Mucosa of rectum (tissue), 2 donors: ENCODE measurements at regions not wholly inside any gene's neighbourhood (a gene's known extent, or its start where the extent isn't known, plus 50 kb on each side); places are given as distances from the start of the nearest gene placed in this dataset.

Experiments used
- H3K27ac ChIP-seq, 2 donors: one replicate each; pipeline ENCODE4 v1.7.0; 2013; ENCODE audit warnings: inconsistent platforms in 2 of 2, low read depth in 2 of 2, low read length in 2 of 2
- H3K27me3 ChIP-seq, 2 donors: one replicate each; pipeline ENCODE4 v1.7.0; 2013; ENCODE audit warnings: low read length in 2 of 2; ENCODE audit not compliant: control insufficient read depth in 2 of 2, insufficient read depth in 2 of 2
- H3K36me3 ChIP-seq, 2 donors: one replicate each; pipeline ENCODE4 v1.7.0; 2013; ENCODE audit warnings: low read length in 2 of 2; ENCODE audit not compliant: control insufficient read depth in 2 of 2, insufficient read depth in 2 of 2
- H3K4me1 ChIP-seq, 2 donors: one replicate each; pipeline ENCODE4 v1.7.0; 2013; ENCODE audit warnings: low read length in 2 of 2, mild to moderate bottlenecking in 1 of 2; ENCODE audit not compliant: control insufficient read depth in 2 of 2, insufficient read depth in 2 of 2
- H3K4me3 ChIP-seq, 2 donors: one replicate each; pipeline ENCODE4 v1.7.0; 2013; ENCODE audit warnings: low read length in 2 of 2
- H3K9ac ChIP-seq, 2 donors: one replicate each; pipeline ENCODE4 v1.7.0; 2013; ENCODE audit warnings: low read length in 2 of 2, low read depth in 1 of 2, mild to moderate bottlenecking in 1 of 2
- H3K9me3 ChIP-seq, 2 donors: one replicate each; pipeline ENCODE4 v1.7.0; 2013; ENCODE audit warnings: low read length in 2 of 2; ENCODE audit not compliant: control insufficient read depth in 2 of 2
- donor health status: healthy.
- donor health status: Normal muscosa, but diverticular disease.

GRCh38 chr20:55760586-55760985 is 244.7 kb downstream of the CBLN4 start:
- H3K4me1 ChIP-seq: no peaks in the 10 kb centered on the region
- no peaks in the 10 kb centered on the region for H3K36me3 ChIP-seq
- no peaks in the 10 kb centered on the region for H3K27me3 ChIP-seq
- no peak overlapping the region for H3K27ac ChIP-seq
- peaks cover 0 to 2% of the 10 kb centered on the region in 2 donors for H3K9me3 ChIP-seq
- no peak overlapping the region for H3K4me3 ChIP-seq
- no peak overlapping the region for H3K9ac ChIP-seq

- Histone ChIP-seq H3K9me3 (no peaks in the 10 kb centered on the region), H3K4me3 (no peak overlapping the region), H3K27me3 (no peaks in the 10 kb centered on the region), H3K27ac (no peak overlapping the region), H3K4me1 (no peaks in the 10 kb centered on the region), H3K36me3 (no peaks in the 10 kb centered on the region), H3K9ac (no peak overlapping the region)
Observed at GRCh38 chr20:55755861-55756260, 249.5 kb downstream of the CBLN4 start.

- Histone ChIP-seq H3K27me3 (no peaks in the 10 kb centered on the region), H3K9ac (no peak overlapping the region), H3K9me3 (no peaks in the 10 kb centered on the region), H3K4me1 (no peaks in the 10 kb centered on the region), H3K4me3 (no peak overlapping the region), H3K36me3 (no peaks in the 10 kb centered on the region), H3K27ac (no peak overlapping the region)
Observed at GRCh38 chr20:55755411-55755810, 249.9 kb downstream of the CBLN4 start.

GRCh38 chr20:55746723-55747122 is 258.6 kb downstream of the CBLN4 start:
- no peaks in the 10 kb centered on the region for H3K4me1 ChIP-seq
- no peaks in the 10 kb centered on the region for H3K36me3 ChIP-seq
- H3K9me3 ChIP-seq: no peaks in the 10 kb centered on the region
- H3K4me3 ChIP-seq: no peak overlapping the region
- no peak overlapping the region for H3K9ac ChIP-seq
- H3K27me3 ChIP-seq: no peaks in the 10 kb centered on the region
- H3K27ac ChIP-seq: no peak overlapping the region

- no peak overlapping the region for H3K4me3 ChIP-seq
- no peaks in the 10 kb centered on the region for H3K36me3 ChIP-seq
- no peaks in the 10 kb centered on the region for H3K27me3 ChIP-seq
- H3K27ac ChIP-seq: no peak overlapping the region
- no peaks in the 10 kb centered on the region for H3K4me1 ChIP-seq
- no peak overlapping the region for H3K9ac ChIP-seq
- H3K9me3 ChIP-seq: no peaks in the 10 kb centered on the region
Observed at GRCh38 chr20:55745840-55746239, 259.5 kb downstream of the CBLN4 start.

GRCh38 chr20:55744896-55745295 is 260.4 kb downstream of the CBLN4 start:
- Histone ChIP-seq H3K9ac (no peak overlapping the region), H3K4me1 (no peaks in the 10 kb centered on the region), H3K27ac (no peak overlapping the region), H3K27me3 (no peaks in the 10 kb centered on the region), H3K4me3 (no peak overlapping the region), H3K9me3 (no peaks in the 10 kb centered on the region), H3K36me3 (no peaks in the 10 kb centered on the region)

- Histone ChIP-seq H3K4me3 (no peak overlapping the region), H3K27ac (no peak overlapping the region), H3K27me3 (no peaks in the 10 kb centered on the region), H3K4me1 (no peaks in the 10 kb centered on the region), H3K9ac (no peak overlapping the region), H3K9me3 (no peaks in the 10 kb centered on the region), H3K36me3 (no peaks in the 10 kb centered on the region)
Observed at GRCh38 chr20:55741801-55742200, 263.5 kb downstream of the CBLN4 start.

GRCh38 chr20:55740076-55740475 is 265.2 kb downstream of the CBLN4 start:
- no peak overlapping the region for H3K9ac ChIP-seq
- no peak overlapping the region for H3K4me3 ChIP-seq
- no peak overlapping the region for H3K27ac ChIP-seq
- H3K36me3 ChIP-seq: no peaks in the 10 kb centered on the region
- H3K9me3 ChIP-seq: no peaks in the 10 kb centered on the region
- H3K4me1 ChIP-seq: no peaks in the 10 kb centered on the region
- no peaks in the 10 kb centered on the region for H3K27me3 ChIP-seq

GRCh38 chr20:55730321-55730720 is 275.0 kb downstream of the CBLN4 start:
- no peaks in the 10 kb centered on the region for H3K36me3 ChIP-seq
- H3K27ac ChIP-seq: no peak overlapping the region
- H3K9me3 ChIP-seq: peaks cover 0 to 2% of the 10 kb centered on the region in 2 donors
- no peaks in the 10 kb centered on the region for H3K27me3 ChIP-seq
- H3K4me3 ChIP-seq: no peak overlapping the region
- no peaks in the 10 kb centered on the region for H3K4me1 ChIP-seq
- H3K9ac ChIP-seq: no peak overlapping the region

GRCh38 chr20:55714736-55715135 is 290.6 kb downstream of the CBLN4 start:
- Histone ChIP-seq H3K27me3 (no peaks in the 10 kb centered on the region), H3K27ac (no peak overlapping the region), H3K4me3 (no peak overlapping the region), H3K36me3 (no peaks in the 10 kb centered on the region), H3K9ac (no peak overlapping the region), H3K9me3 (no peaks in the 10 kb centered on the region), H3K4me1 (no peaks in the 10 kb centered on the region)

- Histone ChIP-seq H3K27ac (no peak overlapping the region), H3K27me3 (no peaks in the 10 kb centered on the region), H3K36me3 (no peaks in the 10 kb centered on the region)
Observed at GRCh38 chr20:55714082-55714481, 291.2 kb downstream of the CBLN4 start.

More at GRCh38 chr20:55714082-55714481, 291.2 kb downstream of the CBLN4 start:
- no peak overlapping the region for H3K4me3 ChIP-seq
- H3K9ac ChIP-seq: no peak overlapping the region
- no peaks in the 10 kb centered on the region for H3K9me3 ChIP-seq
- no peaks in the 10 kb centered on the region for H3K4me1 ChIP-seq
